Activated CD4-positive, alpha-beta T cell treated with anti-CD3 and anti-CD28 coated beads, Interleukin-2, amount 10 ng/mL, durations not matched to agents 24 days and 14 days (primary cell): ENCODE measurements at regions not wholly inside any gene's neighbourhood (a gene's known extent, or its start where the extent isn't known, plus 50 kb on each side); places are given as distances from the start of the nearest gene placed in this dataset.
"Not testable (repeated sequence)": the region's sequence is repeated elsewhere in the genome, so short reads cannot be mapped to it uniquely, and the experiment has no call there.

Experiments used
- DNase-seq: peaks from one replicate; pipeline ENCODE4 v3.0.0; 2022
- H3K27ac Mint-ChIP-seq: one replicate; pipeline ENCODE4 v1.8.0; 2022; ENCODE audit warnings: mild to moderate bottlenecking, mixed read lengths
- H3K27me3 Mint-ChIP-seq: one replicate; pipeline ENCODE4 v1.8.0; 2022; ENCODE audit warnings: mixed read lengths
- H3K36me3 Mint-ChIP-seq: one replicate; pipeline ENCODE4 v1.8.0; 2022; ENCODE audit warnings: low read depth, mild to moderate bottlenecking, mixed read lengths
- H3K4me1 Mint-ChIP-seq: one replicate; pipeline ENCODE4 v1.8.0; 2021; ENCODE audit warnings: mixed read lengths
- H3K4me3 Mint-ChIP-seq: one replicate; pipeline ENCODE4 v1.8.0; 2022; ENCODE audit warnings: mild to moderate bottlenecking, moderate library complexity, mixed read lengths
- H3K9me3 Mint-ChIP-seq: one replicate; pipeline ENCODE4 v1.8.0; 2021; ENCODE audit warnings: mixed read lengths
- intact Hi-C: fragments of 100-400 bp; cut with micrococcal nuclease; formaldehyde crosslinking; loops from one replicate; pipeline ENCODE4 v1.15.1; 2023

GRCh38 chr13:55617241-55617640 is 1523.5 kb upstream of the PRR20A start:
- Mint-ChIP-seq H3K36me3 (no peaks in the 10 kb centered on the region), H3K9me3 (peaks cover 5% of the 10 kb centered on the region), H3K27me3 (no peaks in the 10 kb centered on the region), H3K4me1 (no peaks in the 10 kb centered on the region), H3K4me3 (no peak overlapping the region), H3K27ac (no peak overlapping the region)
- intact Hi-C loops: no loop called here
- DNase-seq: no peak

GRCh38 chr13:55627221-55627620 is 1513.5 kb upstream of the PRR20A start:
- H3K27ac Mint-ChIP-seq: no peak overlapping the region
- no peaks in the 10 kb centered on the region for H3K27me3 Mint-ChIP-seq
- no peak for DNase-seq
- no peaks in the 10 kb centered on the region for H3K4me1 Mint-ChIP-seq
- no peak overlapping the region for H3K4me3 Mint-ChIP-seq
- H3K36me3 Mint-ChIP-seq: no peaks in the 10 kb centered on the region
- intact Hi-C loops: no loop called here
- H3K9me3 Mint-ChIP-seq: peaks cover 8% of the 10 kb centered on the region

DNA sequence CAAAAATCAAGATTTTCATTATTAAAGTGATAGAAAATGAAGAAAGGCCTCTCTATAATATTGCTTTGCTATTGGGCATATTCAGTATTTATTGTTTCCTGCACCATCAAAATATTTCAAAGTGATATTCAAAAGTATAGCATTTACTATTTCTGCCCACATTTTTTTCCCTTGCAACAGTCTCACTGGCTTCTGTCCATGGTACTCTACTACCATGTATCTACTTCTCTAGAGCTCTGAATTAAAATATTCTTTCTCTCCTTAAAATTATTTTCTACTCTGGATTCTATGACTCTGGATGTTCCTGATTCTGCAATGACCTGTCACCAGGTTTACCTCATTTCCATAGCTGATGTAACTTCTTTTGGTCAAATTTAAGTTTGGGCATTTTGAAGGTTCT is 1508.3 kb upstream of the PRR20A start:
- no peak for DNase-seq
- Mint-ChIP-seq H3K4me3 (no peak overlapping the region), H3K27me3 (no peaks in the 10 kb centered on the region), H3K9me3 (peaks cover 15% of the 10 kb centered on the region), H3K27ac (no peak overlapping the region), H3K4me1 (no peaks in the 10 kb centered on the region), H3K36me3 (no peaks in the 10 kb centered on the region)
- intact Hi-C loops: no loop called here

DNA sequence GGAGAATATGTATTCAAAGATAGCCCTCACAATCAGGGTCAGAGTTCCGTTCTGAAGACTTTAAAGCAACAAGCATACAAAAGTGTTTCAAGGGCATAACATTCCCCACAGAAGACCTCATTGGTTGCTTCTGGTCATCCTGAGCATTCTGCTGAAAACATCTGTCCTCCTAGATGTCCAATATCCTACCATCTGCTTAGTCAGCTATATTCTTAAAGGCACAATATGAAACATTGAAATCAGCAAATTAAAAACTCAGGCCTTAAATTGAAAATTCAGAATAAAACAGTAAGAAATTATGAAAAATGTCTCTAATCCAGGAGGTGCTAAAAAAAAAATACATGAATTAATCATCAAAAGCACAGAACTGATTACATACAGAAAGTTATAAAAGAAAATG is 1491.2 kb upstream of the PRR20A start:
- Mint-ChIP-seq H3K27me3 (no peaks in the 10 kb centered on the region), H3K9me3 (no peaks in the 10 kb centered on the region), H3K36me3 (no peaks in the 10 kb centered on the region), H3K27ac (no peak overlapping the region), H3K4me3 (no peak overlapping the region), H3K4me1 (no peaks in the 10 kb centered on the region)
- intact Hi-C loops: no loop called here
- DNase-seq: no peak

GRCh38 chr13:55652657-55653056 is 1488.1 kb upstream of the PRR20A start:
- no peak overlapping the region for H3K4me3 Mint-ChIP-seq
- H3K4me1 Mint-ChIP-seq: no peaks in the 10 kb centered on the region
- intact Hi-C loops: no loop called here
- H3K27ac Mint-ChIP-seq: no peak overlapping the region
- no peak for DNase-seq
- peaks cover 16% of the 10 kb centered on the region for H3K9me3 Mint-ChIP-seq
- H3K36me3 Mint-ChIP-seq: no peaks in the 10 kb centered on the region
- H3K27me3 Mint-ChIP-seq: no peaks in the 10 kb centered on the region

DNA sequence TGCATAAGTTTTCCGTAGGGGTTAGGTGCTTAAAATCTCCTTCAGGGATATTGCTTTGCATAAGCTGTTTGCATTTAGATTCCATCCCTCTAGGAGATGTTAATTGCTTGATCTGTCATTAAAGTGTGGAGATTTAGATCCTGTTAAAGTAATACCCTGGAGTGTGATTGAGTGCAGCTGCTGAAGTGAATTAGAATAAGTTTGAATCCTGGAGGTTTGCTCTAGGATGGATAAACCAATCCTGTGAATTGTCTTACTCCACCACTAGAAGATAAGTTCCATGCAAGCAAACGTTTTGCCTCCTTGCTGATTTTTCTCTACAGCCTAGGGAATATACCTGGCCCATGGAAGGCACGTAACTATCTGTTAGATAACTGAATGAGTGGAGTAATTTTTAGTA is 1487.2 kb upstream of the PRR20A start:
- Mint-ChIP-seq H3K4me1 (no peaks in the 10 kb centered on the region), H3K27ac (no peak overlapping the region), H3K4me3 (no peak overlapping the region), H3K36me3 (no peaks in the 10 kb centered on the region), H3K9me3 (peaks cover 17% of the 10 kb centered on the region), H3K27me3 (no peaks in the 10 kb centered on the region)
- DNase-seq: no peak
- intact Hi-C loops: no loop called here

DNA sequence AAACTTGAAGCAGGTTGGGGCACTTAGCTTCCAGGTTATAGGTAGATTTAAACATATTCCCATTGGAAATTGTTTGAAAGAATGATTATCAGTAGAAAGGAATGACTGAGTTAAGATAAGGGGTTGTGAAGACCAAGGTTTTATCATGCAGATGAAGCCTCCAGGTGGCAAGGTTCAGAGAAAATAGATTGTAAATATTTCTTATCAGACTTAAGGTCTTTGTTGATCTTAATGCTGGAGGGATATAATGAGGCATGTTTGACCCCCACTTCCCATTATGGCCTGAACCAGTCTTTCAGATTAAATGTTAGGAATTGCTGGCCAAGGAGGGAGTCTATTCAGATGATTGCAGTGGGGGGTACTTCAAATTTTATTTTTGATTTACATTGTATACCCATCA is 1486.5 kb upstream of the PRR20A start:
- H3K27ac Mint-ChIP-seq: no peak overlapping the region
- H3K4me1 Mint-ChIP-seq: no peaks in the 10 kb centered on the region
- no peaks in the 10 kb centered on the region for H3K36me3 Mint-ChIP-seq
- intact Hi-C loops: no loop called here
- no peak for DNase-seq
- no peaks in the 10 kb centered on the region for H3K27me3 Mint-ChIP-seq
- H3K9me3 Mint-ChIP-seq: peaks cover 17% of the 10 kb centered on the region
- no peak overlapping the region for H3K4me3 Mint-ChIP-seq

- H3K36me3 Mint-ChIP-seq, H3K4me3 Mint-ChIP-seq, H3K27me3 Mint-ChIP-seq, DNase-seq, H3K4me1 Mint-ChIP-seq, intact Hi-C loops, H3K27ac Mint-ChIP-seq: not testable (repeated sequence)
- peaks cover 24% of the 10 kb centered on the region for H3K9me3 Mint-ChIP-seq
These were observed 1480.5 kb upstream of the PRR20A start for GRCh38 chr13:55660264-55660663.

DNA sequence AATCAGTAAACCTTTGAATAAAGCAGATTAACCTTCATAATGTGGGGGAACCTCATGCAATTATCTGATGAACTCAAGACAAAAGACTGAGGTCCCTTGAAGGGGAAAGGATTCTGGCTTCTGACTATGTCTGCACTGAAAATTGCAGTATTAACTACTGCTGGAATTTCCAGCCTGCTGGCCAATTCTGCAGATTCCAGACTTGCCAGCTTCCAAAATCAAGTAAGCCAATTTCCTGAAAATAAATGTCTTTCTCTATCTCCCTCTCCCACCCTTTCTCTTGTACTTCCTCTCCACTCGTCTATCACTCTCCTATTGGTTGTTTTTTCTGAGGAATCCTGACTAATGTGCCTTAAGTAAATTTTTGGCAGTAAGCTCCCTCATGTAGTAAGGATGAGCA is 1479.9 kb upstream of the PRR20A start:
- no peak overlapping the region for H3K4me3 Mint-ChIP-seq
- no peaks in the 10 kb centered on the region for H3K27me3 Mint-ChIP-seq
- H3K4me1 Mint-ChIP-seq: no peaks in the 10 kb centered on the region
- peaks cover 19% of the 10 kb centered on the region for H3K9me3 Mint-ChIP-seq
- no peak overlapping the region for H3K27ac Mint-ChIP-seq
- no peak for DNase-seq
- no peaks in the 10 kb centered on the region for H3K36me3 Mint-ChIP-seq
- intact Hi-C loops: no loop called here

- intact Hi-C loops: no loop called here
These were observed 1479.2 kb upstream of the PRR20A start for GRCh38 chr13:55661505-55661904.

DNA sequence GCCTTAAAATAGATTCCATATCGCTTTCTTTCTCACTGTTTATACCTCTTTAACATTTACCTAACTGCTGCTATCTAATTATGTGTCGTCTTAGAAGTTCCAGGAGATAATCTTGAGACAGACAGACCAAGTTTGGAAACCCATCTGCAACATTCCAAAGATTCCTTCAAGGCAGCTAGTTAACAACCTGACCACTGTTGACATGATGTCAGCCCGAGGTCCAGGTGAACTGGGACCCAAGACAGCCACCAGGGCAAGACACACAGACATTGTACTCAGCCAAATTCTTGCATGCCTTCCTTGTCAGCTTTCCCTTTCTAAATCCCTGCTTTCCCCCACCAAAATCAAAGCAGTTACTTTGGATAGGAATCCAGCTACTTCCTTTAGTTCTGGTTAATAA is 1476.5 kb upstream of the PRR20A start:
- DNase-seq: no peak
- H3K27me3 Mint-ChIP-seq: no peaks in the 10 kb centered on the region

More at GRCh38 chr13:55661505-55661904, 1479.2 kb upstream of the PRR20A start:
- no peak for DNase-seq
- Mint-ChIP-seq H3K4me1 (no peaks in the 10 kb centered on the region), H3K36me3 (no peaks in the 10 kb centered on the region), H3K27me3 (no peaks in the 10 kb centered on the region), H3K9me3 (peaks cover 17% of the 10 kb centered on the region), H3K4me3 (no peak overlapping the region), H3K27ac (no peak overlapping the region)

DNA sequence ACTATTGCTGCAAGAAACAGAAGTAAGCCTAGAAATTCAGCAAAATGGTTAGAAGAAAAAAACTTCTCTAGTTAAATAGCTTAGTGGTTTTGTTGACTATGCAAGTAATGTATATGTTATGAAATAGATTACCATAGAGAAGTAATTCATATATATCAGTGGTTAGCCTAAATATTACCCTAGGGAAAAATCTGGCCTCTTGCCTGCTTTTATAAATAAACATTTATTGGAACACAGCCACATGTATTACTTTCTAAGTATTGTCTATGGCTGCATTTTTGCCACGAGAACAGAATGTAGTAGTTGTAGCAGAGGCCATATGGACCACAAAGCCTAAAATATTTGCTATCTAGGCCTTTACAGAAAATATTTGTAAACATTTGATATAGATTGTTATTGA is 1471.7 kb upstream of the PRR20A start:
- Mint-ChIP-seq H3K9me3 (peaks cover 7% of the 10 kb centered on the region), H3K4me1 (no peaks in the 10 kb centered on the region), H3K27ac (no peak overlapping the region), H3K36me3 (no peaks in the 10 kb centered on the region), H3K27me3 (no peaks in the 10 kb centered on the region), H3K4me3 (no peak overlapping the region)
- DNase-seq: no peak
- intact Hi-C loops: no loop called here

More for the DNA sequence above, 1476.5 kb upstream of the PRR20A start:
- H3K9me3 Mint-ChIP-seq: peaks cover 8% of the 10 kb centered on the region
- H3K4me3 Mint-ChIP-seq: no peak overlapping the region
- intact Hi-C loops: no loop called here
- no peaks in the 10 kb centered on the region for H3K36me3 Mint-ChIP-seq
- H3K27ac Mint-ChIP-seq: no peak overlapping the region
- H3K4me1 Mint-ChIP-seq: no peaks in the 10 kb centered on the region

- no peak overlapping the region for H3K27ac Mint-ChIP-seq
- DNase-seq: no peak
- no peak overlapping the region for H3K4me3 Mint-ChIP-seq
- no peaks in the 10 kb centered on the region for H3K4me1 Mint-ChIP-seq
- no peaks in the 10 kb centered on the region for H3K36me3 Mint-ChIP-seq
- H3K27me3 Mint-ChIP-seq: no peaks in the 10 kb centered on the region
- H3K9me3 Mint-ChIP-seq: peaks cover 11% of the 10 kb centered on the region
- intact Hi-C loops: no loop called here
These were observed 1466.8 kb upstream of the PRR20A start for GRCh38 chr13:55673910-55674309.

- Mint-ChIP-seq H3K27me3 (no peaks in the 10 kb centered on the region), H3K4me3 (no peak overlapping the region), H3K4me1 (no peaks in the 10 kb centered on the region), H3K9me3 (no peaks in the 10 kb centered on the region), H3K27ac (no peak overlapping the region), H3K36me3 (no peaks in the 10 kb centered on the region)
- no peak for DNase-seq
- intact Hi-C loops: no loop called here
These were observed 1457.9 kb upstream of the PRR20A start for GRCh38 chr13:55682776-55683175.

DNA sequence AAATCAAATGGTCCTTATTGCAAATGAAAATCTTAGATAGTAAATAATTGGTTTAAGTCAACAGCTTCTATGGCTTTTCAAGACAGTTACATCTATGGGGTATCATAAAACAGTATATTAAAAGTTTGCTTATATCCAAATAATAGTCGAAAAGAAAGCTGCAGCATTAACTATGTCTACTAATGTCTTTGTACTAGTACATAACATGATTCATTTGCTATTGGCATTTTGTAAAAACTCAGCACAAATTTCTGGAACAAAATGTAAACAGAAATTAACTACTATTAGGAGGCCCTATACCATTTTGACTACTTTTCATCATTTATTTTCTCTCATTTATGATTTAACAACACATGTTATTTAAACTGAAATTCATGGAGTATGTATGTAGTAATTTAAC is 1435.2 kb upstream of the PRR20A start:
- H3K36me3 Mint-ChIP-seq: no peaks in the 10 kb centered on the region
- H3K27me3 Mint-ChIP-seq: no peaks in the 10 kb centered on the region
- no peak overlapping the region for H3K4me3 Mint-ChIP-seq
- intact Hi-C loops: no loop called here
- DNase-seq: no peak
- H3K27ac Mint-ChIP-seq: no peak overlapping the region
- H3K4me1 Mint-ChIP-seq: no peaks in the 10 kb centered on the region
- H3K9me3 Mint-ChIP-seq: no peaks in the 10 kb centered on the region
